GOT3 (cell line): ENCODE measurements at regions not wholly inside any gene's neighbourhood (a gene's known extent, or its start where the extent isn't known, plus 50 kb on each side); places are given as distances from the start of the nearest gene placed in this dataset.
A peak's percentile ranks its signal among the peaks of the same experiment; 100 is the strongest.
"Not testable (repeated sequence)": the region's sequence is repeated elsewhere in the genome, so short reads cannot be mapped to it uniquely, and the experiment has no call there.

ENCODE experiments used
- DNase-seq: peaks from one replicate; lab custom pipeline; 2025; ENCODE audit warnings: mixed read lengths; lab: John Stamatoyannopoulos, UW

- DNase-seq = not testable (repeated sequence)
These were observed 178.2 kb upstream of the ZNG1F start for GRCh38 chr9:41367301-41367700.

GRCh38 chr9:41361790-41362189 is 172.7 kb upstream of the ZNG1F start:
- DNase-seq = not testable (repeated sequence)

DNA sequence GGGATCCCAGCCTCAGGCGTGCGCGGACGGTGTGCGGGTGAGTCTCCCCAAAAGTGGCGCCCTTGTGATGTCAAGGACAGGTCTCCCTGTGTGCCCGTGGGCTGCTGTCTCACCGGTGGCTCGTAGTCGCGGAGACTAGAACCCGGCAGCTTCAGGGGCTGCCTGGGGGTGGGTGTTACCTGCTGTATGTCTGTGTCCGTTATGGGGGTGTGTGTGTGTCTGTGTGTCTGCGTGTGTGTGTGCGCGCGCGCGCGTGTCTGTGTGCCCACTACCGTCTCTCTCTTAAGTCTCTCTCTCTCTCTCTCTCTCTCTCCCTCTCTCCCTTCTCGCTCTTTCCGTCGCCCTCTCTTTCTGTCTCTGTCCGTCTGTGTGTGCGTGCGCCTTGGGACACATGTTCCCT is 170.0 kb upstream of the ZNG1F start:
- DNase-seq = not testable (repeated sequence)

- DNase-seq = peak; percentile 12
These were observed 169.6 kb upstream of the ZNG1F start for GRCh38 chr9:41358682-41359081.

DNA sequence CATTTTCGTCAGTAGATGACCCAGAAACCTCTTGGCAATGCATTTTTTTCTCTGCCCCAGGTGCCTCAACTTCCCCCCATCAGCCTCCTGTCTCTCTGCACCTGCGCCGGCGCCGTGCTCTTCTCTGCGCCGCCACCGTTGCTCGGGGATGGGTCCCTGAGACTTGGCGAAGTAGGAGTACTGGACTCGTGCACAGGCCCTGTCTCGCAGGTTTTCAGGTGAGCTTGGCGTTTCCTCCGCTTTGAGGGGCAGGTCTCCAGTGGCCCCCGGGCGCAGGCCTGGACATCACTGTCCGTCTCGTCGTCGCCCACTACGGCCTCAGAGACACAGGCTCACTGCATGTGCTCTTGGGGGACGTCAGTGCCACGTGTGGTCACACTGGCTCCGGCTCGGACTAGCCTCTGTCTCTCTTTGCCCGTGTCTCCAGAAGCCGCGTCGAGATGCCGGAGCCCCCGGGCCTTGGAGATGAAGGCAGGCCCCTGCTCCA is 168.8 kb upstream of the ZNG1F start:
- not testable (repeated sequence) for DNase-seq

DNA sequence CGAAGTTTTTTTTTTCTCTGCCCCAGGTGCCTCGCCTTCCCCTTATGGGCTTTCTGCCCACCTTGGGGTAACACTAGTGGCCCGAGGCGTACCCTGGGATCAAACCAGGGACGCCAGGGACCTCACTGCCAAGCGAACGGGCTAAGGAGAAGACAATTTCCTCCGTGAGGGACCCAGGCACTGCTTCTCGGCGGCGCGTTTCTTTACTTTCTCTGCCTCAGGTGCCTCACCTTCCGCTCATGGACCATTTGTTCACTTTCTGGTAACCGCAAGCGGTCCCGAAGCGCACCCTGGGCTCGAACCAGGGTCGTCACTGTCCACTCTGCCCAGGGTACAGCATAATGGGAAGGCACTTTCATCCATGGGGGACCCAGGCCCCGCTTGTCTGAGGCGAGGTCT is 168.2 kb upstream of the ZNG1F start:
- not testable (repeated sequence) for DNase-seq

- peak; percentile 22 for DNase-seq
These were observed 167.7 kb upstream of the ZNG1F start for GRCh38 chr9:41356588-41357349.

DNA sequence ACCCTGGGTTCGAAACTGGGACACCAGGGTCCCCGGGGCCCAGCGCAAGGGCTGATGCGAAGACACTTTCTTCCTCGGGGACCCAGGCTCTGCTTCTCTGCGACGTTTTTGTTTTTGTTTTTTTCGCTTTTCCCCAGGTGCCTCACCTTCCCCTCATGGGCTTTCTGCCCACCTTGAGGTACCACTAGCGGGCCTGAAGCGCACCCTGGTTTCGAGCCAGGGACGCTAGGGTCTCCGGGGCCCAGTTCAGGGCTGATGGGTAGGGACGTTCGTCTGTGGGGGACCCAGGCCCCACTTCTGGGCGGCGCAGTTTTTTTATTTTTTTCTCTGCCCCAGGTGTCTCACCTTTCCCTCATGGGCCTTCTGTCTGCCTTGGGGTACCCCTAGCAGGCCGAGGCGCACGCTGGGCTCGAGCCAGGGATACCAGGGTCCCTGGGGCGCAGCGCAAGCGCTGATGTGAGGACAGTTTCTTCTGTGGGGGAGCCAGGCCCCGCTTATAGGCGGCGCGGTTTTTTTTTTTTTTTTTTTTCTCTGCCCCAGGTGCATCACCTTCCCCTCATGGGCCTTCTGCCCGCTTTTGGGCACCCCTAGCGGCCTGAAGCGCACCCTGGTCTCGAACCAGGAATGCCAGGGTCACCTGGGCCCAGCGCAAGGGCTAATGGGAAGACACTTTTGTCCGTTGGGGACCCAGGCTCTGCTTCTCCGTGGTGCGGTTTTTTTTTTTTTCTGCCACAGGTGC is 166.8 kb upstream of the ZNG1F start:
- DNase-seq = not testable (repeated sequence)

GRCh38 chr9:41354978-41355377 is 165.9 kb upstream of the ZNG1F start:
- not testable (repeated sequence) for DNase-seq

- DNase-seq = not testable (repeated sequence)
These were observed 165.2 kb upstream of the ZNG1F start for GRCh38 chr9:41354060-41354934.

GRCh38 chr9:41353026-41353425 is 163.9 kb upstream of the ZNG1F start:
- not testable (repeated sequence) for DNase-seq

GRCh38 chr9:41352390-41352789 is 163.3 kb upstream of the ZNG1F start:
- not testable (repeated sequence) for DNase-seq

GRCh38 chr9:41347893-41348292 is 158.8 kb upstream of the ZNG1F start:
- not testable (repeated sequence) for DNase-seq

- not testable (repeated sequence) for DNase-seq
These were observed 143.4 kb upstream of the ZNG1F start for GRCh38 chr9:41332562-41332961.

- not testable (repeated sequence) for DNase-seq
These were observed 132.2 kb upstream of the ZNG1F start for GRCh38 chr9:41321277-41321676.

DNA sequence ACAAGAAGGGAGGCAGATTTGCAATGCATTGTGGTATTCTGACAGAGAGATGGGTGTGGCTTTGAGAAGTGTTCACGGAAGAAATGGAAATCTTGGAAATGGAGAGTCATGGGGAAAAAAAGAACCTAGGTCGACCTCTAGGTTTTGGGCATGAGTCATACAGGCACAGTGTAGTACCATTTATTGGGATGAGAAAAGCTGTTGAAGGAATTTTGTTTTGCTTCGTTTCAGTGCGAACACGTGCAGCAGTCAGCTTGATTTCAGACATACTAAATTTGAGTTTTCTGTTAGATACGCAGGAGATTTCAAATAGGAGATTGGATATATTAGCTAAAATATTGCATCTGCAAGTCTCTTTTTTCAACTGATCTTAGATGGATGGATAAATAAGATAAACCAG is 119.8 kb upstream of the ZNG1F start:
- DNase-seq = not testable (repeated sequence)

- not testable (repeated sequence) for DNase-seq
These were observed 96.6 kb upstream of the ZNG1F start for GRCh38 chr9:41285744-41286143.

- DNase-seq = not testable (repeated sequence)
These were observed 91.5 kb upstream of the ZNG1F start for GRCh38 chr9:41280299-41281238.

- DNase-seq = not testable (repeated sequence)
These were observed 90.3 kb upstream of the ZNG1F start for GRCh38 chr9:41279437-41279836.

- not testable (repeated sequence) for DNase-seq
These were observed 89.9 kb upstream of the ZNG1F start for GRCh38 chr9:41279033-41279432.
